B cell (primary cell): ENCODE measurements at regions not wholly inside any gene's neighbourhood (a gene's known extent, or its start where the extent isn't known, plus 50 kb on each side); places are given as distances from the start of the nearest gene placed in this dataset.

Source experiments
- ATAC-seq: fragments of 200-7000 bp; cut with Tn5 transposase; one replicate; pipeline ENCODE4 v1.10.0; 2021; ENCODE audit warnings: low read depth, mild to moderate bottlenecking, moderate number of reproducible peaks, moderate library complexity
- CTCF ChIA-PET: fragments of 350-600 bp; sonication (Branson Sonifier 250); formaldehyde crosslinking; loops from one replicate; lab custom pipeline; 2021; ENCODE audit warnings: antibody characterized with exemption, inconsistent platforms; lab: Charles Lee
- POLR2A ChIA-PET: fragments of 350-600 bp; sonication (Branson Sonifier 250); formaldehyde crosslinking; loops from one replicate; lab custom pipeline; 2021; ENCODE audit warnings: antibody characterized with exemption; lab: Charles Lee
- DNase-seq: peaks from one replicate; pipeline ENCODE4 v3.0.0; 2013
- H2AFZ ChIP-seq: 2 replicates; pipeline ENCODE4 v1.6.1; 2012; ENCODE audit warnings: mild to moderate bottlenecking, low read depth, low read length; ENCODE audit not compliant: insufficient read depth, poor library complexity, severe bottlenecking
- H3K27ac ChIP-seq, 2 donors: 1 replicate in 1 of 2; 2 replicates in 1 of 2; pipeline ENCODE4 v1.5.1; 2012 to 2013; ENCODE audit warnings: low read length in 2 of 2, mild to moderate bottlenecking in 2 of 2, moderate library complexity in 1 of 2
- H3K27me3 ChIP-seq, 4 experiments: fragments of 200-600 bp in 1 of 4; sonication (generic) in 1 of 4; replicated peaks in 1 of 4; 1 replicate in 2 of 4; 2 replicates in 2 of 4; pipeline versions ENCODE4 v1.6.1 to v1.7.0; 2013 to 2016; ENCODE audit warnings: low read length in 3 of 4, mild to moderate bottlenecking in 2 of 4, mixed read lengths in 1 of 4, moderate library complexity in 1 of 4; ENCODE audit not compliant: insufficient read depth in 4 of 4, control insufficient read depth in 3 of 4; ENCODE audit errors: control extremely low read depth in 1 of 4
- H3K36me3 ChIP-seq, 2 experiments: replicated peaks in 1 of 2; 1 replicate in 1 of 2; 2 replicates in 1 of 2; pipeline versions ENCODE4 v1.6.1 to v1.7.1; 2013; ENCODE audit warnings: low read length in 1 of 2; ENCODE audit not compliant: insufficient read depth in 2 of 2, control insufficient read depth in 1 of 2; ENCODE audit errors: control extremely low read depth in 1 of 2, extremely low read depth in 1 of 2
- H3K4me1 ChIP-seq, 2 donors: fragments of 200-600 bp in 1 of 2; sonication (generic) in 1 of 2; 1 replicate in 1 of 2; 2 replicates in 1 of 2; pipeline versions ENCODE4 v1.5.1 to v1.6.1; 2013 to 2017; ENCODE audit warnings: low read length in 2 of 2; ENCODE audit not compliant: control insufficient read depth in 2 of 2, insufficient read depth in 2 of 2
- H3K4me2 ChIP-seq: replicated peaks from 2 replicates; pipeline ENCODE3; 2012; ENCODE audit warnings: mild to moderate bottlenecking, low read depth, low read length; ENCODE audit not compliant: poor library complexity, severe bottlenecking
- H3K4me3 ChIP-seq, 5 experiments: fragments of 200-600 bp in 1 of 5; sonication (generic) in 1 of 5; 1 replicate in 3 of 5; 2 replicates in 2 of 5; pipeline versions ENCODE4 v1.5.1 to v1.7.0; 2011 to 2016; ENCODE audit warnings: low read length in 4 of 5, mild to moderate bottlenecking in 4 of 5, low read depth in 2 of 5, control low read depth in 1 of 5, moderate library complexity in 1 of 5; ENCODE audit not compliant: insufficient read depth in 1 of 5; ENCODE audit errors: control extremely low read depth in 1 of 5, extremely low read depth in 1 of 5
- H3K79me2 ChIP-seq: fragments of 200-600 bp; sonication (generic); one replicate; pipeline ENCODE4 v1.6.0; 2016; ENCODE audit warnings: low read length; ENCODE audit not compliant: control insufficient read depth, insufficient read depth
- H3K9ac ChIP-seq: fragments of 200-600 bp; sonication (generic); 2 replicates; pipeline ENCODE4 v1.6.1; 2017; ENCODE audit warnings: mild to moderate bottlenecking, low read length, moderate library complexity
- H3K9me3 ChIP-seq, 3 donors: one replicate each; pipeline versions ENCODE4 v1.6.1 to v1.7.1; 2013; ENCODE audit warnings: low read length in 2 of 3; ENCODE audit not compliant: control insufficient read depth in 2 of 3, insufficient read depth in 1 of 3; ENCODE audit errors: control extremely low read depth in 1 of 3
- H4K20me1 ChIP-seq: 2 replicates; pipeline ENCODE4 v1.6.0; 2012; ENCODE audit warnings: mild to moderate bottlenecking, low read length; ENCODE audit not compliant: insufficient read depth, control insufficient read depth, poor library complexity, severe bottlenecking
- H3K27ac Mint-ChIP-seq: one replicate; pipeline ENCODE4 v1.8.0; 2021; ENCODE audit warnings: mixed read lengths
- H3K27me3 Mint-ChIP-seq: one replicate; pipeline ENCODE4 v1.8.0; 2021; ENCODE audit warnings: mixed read lengths
- H3K4me1 Mint-ChIP-seq: one replicate; pipeline ENCODE4 v1.8.0; 2021; ENCODE audit warnings: mixed read lengths
- H3K4me3 Mint-ChIP-seq: one replicate; pipeline ENCODE4 v1.8.0; 2021; ENCODE audit warnings: mixed read lengths
- H3K9me3 Mint-ChIP-seq: one replicate; pipeline ENCODE4 v1.8.0; 2022; ENCODE audit warnings: mixed read lengths; ENCODE audit not compliant: insufficient read depth
- EZH2 ChIP-seq: IDR thresholded peaks from 2 replicates; pipeline ENCODE4 v1.6.1; 2012; ENCODE audit warnings: borderline replicate concordance, low read depth, mild to moderate bottlenecking, moderate library complexity, low read length; ENCODE audit not compliant: insufficient read depth, poor library complexity, severe bottlenecking
- WGBS: methylation state at CpG from one replicate; pipeline ENCODE4 v1.1.5; 2013; ENCODE audit warnings: missing lambda C conversion rate; ENCODE audit not compliant: insufficient coverage; 5-methylcytosine and 5-hydroxymethylcytosine counted together
- intact Hi-C: fragments of 100-400 bp; cut with micrococcal nuclease; formaldehyde crosslinking; loops from one replicate; pipeline ENCODE4 v1.10.0; 2022
- TF ChIP-seq, protein P1 (sequence below): fragments of 200-600 bp; IDR thresholded peaks from one replicate; pipeline ENCODE4 v1.8.0; 2022; ENCODE audit warnings: antibody characterized with exemption, mild to moderate bottlenecking

DNA sequence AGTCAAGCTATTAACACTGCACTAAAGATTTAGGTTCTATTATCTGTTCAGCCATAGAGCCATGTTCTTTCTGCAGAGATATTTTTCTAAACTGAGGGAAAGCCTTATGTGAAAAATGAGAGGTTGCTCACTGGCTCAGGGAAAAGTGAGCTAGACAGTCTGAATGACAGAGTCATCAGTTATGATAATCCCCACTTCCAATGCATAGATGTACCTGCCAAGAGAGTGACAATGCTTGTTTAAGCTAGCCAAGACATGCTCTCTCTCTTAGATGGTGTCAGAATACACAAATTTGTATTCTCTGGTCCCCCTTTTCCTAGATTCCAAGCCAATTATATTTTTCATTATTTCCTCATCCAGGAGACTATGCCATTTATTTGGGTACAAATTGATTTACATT is 176.9 kb upstream of the FRMD6 start:
- Histone ChIP-seq H3K27me3 (no peaks in the 10 kb centered on the region), H3K4me1 (no peaks in the 10 kb centered on the region), H4K20me1 (no peaks in the 10 kb centered on the region), H3K27ac (no peak overlapping the region), H3K4me3 (no peak overlapping the region), H3K9ac (no peak overlapping the region), H3K9me3 (peaks cover 0 to 1% (median 0%) of the 10 kb centered on the region in 3 donors), H3K4me2 (no peak overlapping the region), H3K79me2 (no peaks in the 10 kb centered on the region), H2AFZ (no peak overlapping the region), H3K36me3 (no peaks in the 10 kb centered on the region)
- DNase-seq (no peak), ATAC-seq (no peak)
- no peak overlapping the region for H3K27ac Mint-ChIP-seq
- no peaks in the 10 kb centered on the region for H3K9me3 Mint-ChIP-seq
- H3K27me3 Mint-ChIP-seq = peaks cover 9% of the 10 kb centered on the region
- no peak for TF ChIP-seq EZH2
- TF ChIP-seq, protein P1, sequence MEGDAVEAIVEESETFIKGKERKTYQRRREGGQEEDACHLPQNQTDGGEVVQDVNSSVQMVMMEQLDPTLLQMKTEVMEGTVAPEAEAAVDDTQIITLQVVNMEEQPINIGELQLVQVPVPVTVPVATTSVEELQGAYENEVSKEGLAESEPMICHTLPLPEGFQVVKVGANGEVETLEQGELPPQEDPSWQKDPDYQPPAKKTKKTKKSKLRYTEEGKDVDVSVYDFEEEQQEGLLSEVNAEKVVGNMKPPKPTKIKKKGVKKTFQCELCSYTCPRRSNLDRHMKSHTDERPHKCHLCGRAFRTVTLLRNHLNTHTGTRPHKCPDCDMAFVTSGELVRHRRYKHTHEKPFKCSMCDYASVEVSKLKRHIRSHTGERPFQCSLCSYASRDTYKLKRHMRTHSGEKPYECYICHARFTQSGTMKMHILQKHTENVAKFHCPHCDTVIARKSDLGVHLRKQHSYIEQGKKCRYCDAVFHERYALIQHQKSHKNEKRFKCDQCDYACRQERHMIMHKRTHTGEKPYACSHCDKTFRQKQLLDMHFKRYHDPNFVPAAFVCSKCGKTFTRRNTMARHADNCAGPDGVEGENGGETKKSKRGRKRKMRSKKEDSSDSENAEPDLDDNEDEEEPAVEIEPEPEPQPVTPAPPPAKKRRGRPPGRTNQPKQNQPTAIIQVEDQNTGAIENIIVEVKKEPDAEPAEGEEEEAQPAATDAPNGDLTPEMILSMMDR = no peak
- intact Hi-C loops = no loop called here
- POLR2A ChIA-PET = no interaction called here
- H3K4me1 Mint-ChIP-seq = no peaks in the 10 kb centered on the region
- no peak overlapping the region for H3K4me3 Mint-ChIP-seq
- CTCF ChIA-PET = no interaction called here

DNA sequence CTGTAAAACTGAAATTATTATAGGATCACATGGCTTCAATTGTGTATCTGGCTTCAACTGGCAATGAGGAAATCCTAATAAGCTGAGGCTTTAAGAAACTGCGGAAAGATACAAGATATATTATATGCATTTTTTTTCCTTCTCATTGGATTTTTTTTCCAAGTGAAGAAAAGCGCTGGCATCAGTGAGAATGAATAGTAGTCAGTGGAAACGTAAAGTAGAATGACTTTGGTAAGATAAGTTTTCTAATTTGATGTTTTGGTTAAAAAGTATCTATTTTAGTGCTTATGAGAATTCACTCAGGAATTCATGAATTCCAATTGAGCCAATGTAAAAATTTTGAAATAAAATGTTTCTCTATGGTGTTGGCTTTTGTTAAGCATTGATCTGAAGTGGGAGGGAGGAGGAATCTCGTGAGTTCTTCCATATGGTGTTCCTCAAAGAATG is 173.5 kb upstream of the FRMD6 start:
- Mint-ChIP-seq H3K27me3 (peaks cover 9% of the 10 kb centered on the region), H3K4me3 (no peak overlapping the region), H3K9me3 (no peaks in the 10 kb centered on the region), H3K4me1 (no peaks in the 10 kb centered on the region), H3K27ac (no peak overlapping the region)
- TF ChIP-seq EZH2 = no peak
- TF ChIP-seq, protein P1 = no peak
- no peak overlapping the region for H3K4me2 ChIP-seq
- H3K79me2 ChIP-seq = no peaks in the 10 kb centered on the region
- POLR2A ChIA-PET = no interaction called here
- H3K4me3 ChIP-seq = no peak overlapping the region
- intact Hi-C loops = no loop called here
- H3K9me3 ChIP-seq = peaks cover 0 to 1% (median 0%) of the 10 kb centered on the region in 3 donors
- DNase-seq (no peak), ATAC-seq (no peak)
- H3K27me3 ChIP-seq = no peaks in the 10 kb centered on the region
- CTCF ChIA-PET = no interaction called here
- no peaks in the 10 kb centered on the region for H3K36me3 ChIP-seq
- no peaks in the 10 kb centered on the region for H4K20me1 ChIP-seq
- H2AFZ ChIP-seq = no peak overlapping the region
- no peak overlapping the region for H3K9ac ChIP-seq
- no peak overlapping the region for H3K27ac ChIP-seq
- WGBS = 100% methylated on average over 1 of the region's 4 CpGs
- H3K4me1 ChIP-seq = no peaks in the 10 kb centered on the region
